Esophagus mucosa (tissue), 1 donor: ENCODE measurements at regions not wholly inside any gene's neighbourhood (a gene's known extent, or its start where the extent isn't known, plus 50 kb on each side); places are given as distances from the start of the nearest gene placed in this dataset.
"Not testable (repeated sequence)": the region's sequence is repeated elsewhere in the genome, so short reads cannot be mapped to it uniquely, and the experiment has no call there.

ENCODE experiments used
- ATAC-seq: fragments of 200-7000 bp; cut with Tn5 transposase; one replicate; pipeline ENCODE4 v1.9.1; 2020
- donor health status: DM: yes; HTN: yes; CAD: no.

GRCh38 chr9:126057121-126057825 lies 269.4 kb upstream of the MVB12B start:
- no peak for ATAC-seq

- no peak for ATAC-seq
Measured at GRCh38 chr9:126058011-126058531, 268.6 kb upstream of the MVB12B start.

GRCh38 chr9:126058591-126058990 lies 268.0 kb upstream of the MVB12B start:
- ATAC-seq, result no peak

- ATAC-seq, result no peak
Measured at GRCh38 chr9:126061575-126061974, 265.1 kb upstream of the MVB12B start.

- ATAC-seq, result no peak
Measured at GRCh38 chr9:126062158-126062886, 264.3 kb upstream of the MVB12B start.

GRCh38 chr9:126063326-126063725 lies 263.3 kb upstream of the MVB12B start:
- ATAC-seq, result no peak

GRCh38 chr9:126066131-126066530 lies 260.5 kb upstream of the MVB12B start:
- no peak for ATAC-seq

- no peak for ATAC-seq
Measured at GRCh38 chr9:126067031-126067734, 259.4 kb upstream of the MVB12B start.

- ATAC-seq, result no peak
Measured at GRCh38 chr9:126068534-126069230, 257.9 kb upstream of the MVB12B start.

GRCh38 chr9:126069400-126069955 lies 257.2 kb upstream of the MVB12B start:
- ATAC-seq, result no peak

GRCh38 chr9:126070058-126070655 lies 256.5 kb upstream of the MVB12B start:
- no peak for ATAC-seq

GRCh38 chr9:126071076-126071750 lies 255.4 kb upstream of the MVB12B start:
- no peak for ATAC-seq

- not testable (repeated sequence) for ATAC-seq
Measured at GRCh38 chr9:126077656-126078055, 249.0 kb upstream of the MVB12B start.

GRCh38 chr9:126080641-126081040 lies 246.0 kb upstream of the MVB12B start:
- no peak for ATAC-seq

- ATAC-seq, result no peak
Measured at GRCh38 chr9:126081746-126082145, 244.9 kb upstream of the MVB12B start.

GRCh38 chr9:126084008-126084407 lies 242.6 kb upstream of the MVB12B start:
- no peak for ATAC-seq

- no peak for ATAC-seq
Measured at GRCh38 chr9:126084696-126085095, 241.9 kb upstream of the MVB12B start.

- ATAC-seq, result no peak
Measured at GRCh38 chr9:126085170-126085569, 241.5 kb upstream of the MVB12B start.

- ATAC-seq, result no peak
Measured at GRCh38 chr9:126088336-126088735, 238.3 kb upstream of the MVB12B start.

GRCh38 chr9:126089789-126090188 lies 236.8 kb upstream of the MVB12B start:
- ATAC-seq, result no peak

- ATAC-seq, result no peak
Measured at GRCh38 chr9:126093771-126094170, 232.9 kb upstream of the MVB12B start.
